ENCODE measurements at regions not wholly inside any gene's neighbourhood (a gene's known extent, or its start where the extent isn't known, plus 50 kb on each side); places are given as distances from the start of the nearest gene placed in this dataset.
"Not testable (repeated sequence)": the region's sequence is repeated elsewhere in the genome, so short reads cannot be mapped to it uniquely, and the experiment has no call there.

GRCh38 chr9:135343837-135344522 is 135.6 kb upstream of the PPP1R26 start:
- DNase-seq: peak; percentile 17

- DNase-seq: no peak
Observed at GRCh38 chr9:135344523-135344901, 135.1 kb upstream of the PPP1R26 start.

- no peak for DNase-seq
Observed at GRCh38 chr9:135344915-135345500, 134.6 kb upstream of the PPP1R26 start.

GRCh38 chr9:135345775-135346433 is 133.7 kb upstream of the PPP1R26 start:
- DNase-seq: no peak

- no peak for DNase-seq
Observed at GRCh38 chr9:135346438-135347050, 133.0 kb upstream of the PPP1R26 start.

GRCh38 chr9:135347461-135347860 is 132.1 kb upstream of the PPP1R26 start:
- DNase-seq: no peak

- DNase-seq: no peak
Observed at GRCh38 chr9:135348076-135348787, 131.3 kb upstream of the PPP1R26 start.

GRCh38 chr9:135348788-135349150 is 130.8 kb upstream of the PPP1R26 start:
- DNase-seq: no peak

GRCh38 chr9:135349212-135350002 is 130.2 kb upstream of the PPP1R26 start:
- no peak for DNase-seq

GRCh38 chr9:135350003-135350315 is 129.6 kb upstream of the PPP1R26 start:
- no peak for DNase-seq

GRCh38 chr9:135353935-135354334 is 125.6 kb upstream of the PPP1R26 start:
- no peak for DNase-seq

GRCh38 chr9:135355521-135356011 is 124.0 kb upstream of the PPP1R26 start:
- DNase-seq: no peak

- DNase-seq: no peak
Observed at GRCh38 chr9:135356021-135356420, 123.6 kb upstream of the PPP1R26 start.

- DNase-seq: no peak
Observed at GRCh38 chr9:135356796-135357195, 122.8 kb upstream of the PPP1R26 start.

- DNase-seq: no peak
Observed at GRCh38 chr9:135357863-135358551, 121.6 kb upstream of the PPP1R26 start.

- no peak for DNase-seq
Observed at GRCh38 chr9:135358552-135358940, 121.0 kb upstream of the PPP1R26 start.

GRCh38 chr9:135359764-135360163 is 119.8 kb upstream of the PPP1R26 start:
- no peak for DNase-seq

- no peak for DNase-seq
Observed at GRCh38 chr9:135360617-135361016, 119.0 kb upstream of the PPP1R26 start.

- not testable (repeated sequence) for DNase-seq
Observed at GRCh38 chr9:135361668-135362067, 117.9 kb upstream of the PPP1R26 start.

- no peak for DNase-seq
Observed at GRCh38 chr9:135363596-135363995, 116.0 kb upstream of the PPP1R26 start.

GRCh38 chr9:135365013-135365768 is 114.4 kb upstream of the PPP1R26 start:
- no peak for DNase-seq

Data from activated gamma-delta T cell treated with Interleukin-2 at 50 U/mL for 16 hours (primary cell).